Neural crest cell (in vitro differentiated cells): ENCODE measurements at regions not wholly inside any gene's neighbourhood (a gene's known extent, or its start where the extent isn't known, plus 50 kb on each side); places are given as distances from the start of the nearest gene placed in this dataset.

Source experiments
- DNase-seq: peaks from one replicate; pipeline ENCODE4 v3.0.0; 2021; ENCODE audit warnings: low read depth, mixed read lengths, low spot score
- H3K27ac Mint-ChIP-seq: one replicate; pipeline ENCODE4 v1.8.0; 2021; ENCODE audit warnings: mild to moderate bottlenecking, mixed read lengths; ENCODE audit not compliant: unreplicated experiment
- H3K27me3 Mint-ChIP-seq: 2 replicates; pipeline ENCODE4 v1.8.0; 2021; ENCODE audit warnings: low read depth, mild to moderate bottlenecking, mixed read lengths
- H3K36me3 Mint-ChIP-seq: 2 replicates; pipeline ENCODE4 v1.8.0; 2021; ENCODE audit warnings: low read depth, mild to moderate bottlenecking, mixed read lengths
- H3K4me1 Mint-ChIP-seq: 2 replicates; pipeline ENCODE4 v1.8.0; 2021; ENCODE audit warnings: mixed read lengths
- H3K4me3 Mint-ChIP-seq: one replicate; pipeline ENCODE4 v1.8.0; 2021; ENCODE audit warnings: mild to moderate bottlenecking, mixed read lengths
- H3K9me3 Mint-ChIP-seq: 2 replicates; pipeline ENCODE4 v1.8.0; 2021; ENCODE audit warnings: mixed read lengths
- CTCF ChIP-seq: fragments of 200-600 bp; sonication (generic); conservative IDR thresholded peaks from 2 replicates; pipeline ENCODE4 v1.5.0; 2021; ENCODE audit warnings: antibody characterized with exemption, mild to moderate bottlenecking

DNA sequence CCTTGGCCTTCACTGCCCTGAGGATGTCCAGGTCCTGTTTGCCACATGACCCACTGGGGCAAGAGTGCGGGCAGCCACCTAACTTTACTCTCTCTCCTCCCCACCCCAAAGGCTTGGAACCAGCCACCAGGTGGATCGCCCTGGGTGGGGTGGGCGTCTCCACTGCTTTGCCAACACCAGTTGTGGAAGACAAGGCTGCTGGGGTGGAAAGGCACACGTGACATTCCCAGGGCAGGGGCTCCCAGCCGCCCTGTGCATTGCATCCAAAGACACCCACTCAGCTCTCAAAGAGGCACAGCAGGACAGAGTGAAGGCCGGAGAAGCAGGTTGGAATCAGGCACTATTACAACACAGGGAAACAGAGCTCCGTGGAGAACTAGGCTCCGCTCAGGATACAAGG, 162.2 kb downstream of the OLFM1 start:
- TF ChIP-seq CTCF, result no peak
- DNase-seq, result no peak
- H3K27ac Mint-ChIP-seq, result no peak overlapping the region
- H3K4me3 Mint-ChIP-seq, result no peak overlapping the region
- H3K4me1 Mint-ChIP-seq, result peaks cover 7% of the 10 kb centered on the region
- peaks cover 4% of the 10 kb centered on the region for H3K27me3 Mint-ChIP-seq
- no peaks in the 10 kb centered on the region for H3K9me3 Mint-ChIP-seq
- H3K36me3 Mint-ChIP-seq, result no peaks in the 10 kb centered on the region

GRCh38 chr9:135251331-135251761, 163.9 kb downstream of the OLFM1 start:
- H3K4me3 Mint-ChIP-seq, result no peak overlapping the region
- H3K9me3 Mint-ChIP-seq, result no peaks in the 10 kb centered on the region
- DNase-seq, result no peak
- H3K27me3 Mint-ChIP-seq, result peaks cover 4% of the 10 kb centered on the region
- H3K4me1 Mint-ChIP-seq, result peaks cover 4% of the 10 kb centered on the region
- H3K36me3 Mint-ChIP-seq, result no peaks in the 10 kb centered on the region
- H3K27ac Mint-ChIP-seq, result no peak overlapping the region
- TF ChIP-seq CTCF, result no peak

DNA sequence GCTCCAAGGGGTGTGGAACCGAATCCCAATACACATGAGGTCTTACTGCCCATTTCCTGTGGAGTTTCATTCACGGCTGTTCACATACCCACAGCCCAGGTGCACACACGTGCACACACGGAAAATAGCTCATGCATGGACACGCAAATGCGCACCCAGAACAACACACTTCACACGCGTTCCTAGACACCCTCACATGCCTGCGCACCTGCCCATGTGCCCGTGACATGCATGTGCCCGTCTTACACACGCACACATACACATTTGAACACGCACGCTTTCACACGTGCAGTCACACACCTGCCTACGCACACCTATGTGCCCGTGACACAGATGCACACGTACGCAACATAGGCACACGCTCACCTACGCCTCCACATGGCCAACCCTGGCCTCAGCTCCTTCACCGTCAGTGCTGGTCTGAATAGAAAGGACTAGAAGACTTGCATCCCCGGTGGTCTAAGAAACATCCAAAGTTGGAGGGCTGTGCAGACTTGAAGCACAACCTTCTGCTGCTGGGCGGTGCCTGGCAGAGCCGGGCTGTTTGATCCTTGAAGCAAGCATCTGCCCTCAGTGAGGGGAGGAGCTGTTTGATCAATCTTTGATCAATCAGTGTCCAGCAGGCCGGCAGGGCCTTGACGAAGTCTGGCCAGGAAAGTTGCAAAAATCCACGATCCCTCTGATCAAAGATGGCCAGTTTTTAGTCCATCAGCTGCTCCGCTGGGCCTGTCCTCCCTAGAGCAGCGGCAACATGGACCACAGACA, 164.7 kb downstream of the OLFM1 start:
- DNase-seq, result no peak
- Mint-ChIP-seq H3K4me3 (no peak overlapping the region), H3K9me3 (no peaks in the 10 kb centered on the region), H3K27me3 (peaks cover 3% of the 10 kb centered on the region), H3K36me3 (no peaks in the 10 kb centered on the region), H3K27ac (peak overlapping the region; percentile 45), H3K4me1 (peaks cover 4% of the 10 kb centered on the region)
- TF ChIP-seq CTCF, result no peak

DNA sequence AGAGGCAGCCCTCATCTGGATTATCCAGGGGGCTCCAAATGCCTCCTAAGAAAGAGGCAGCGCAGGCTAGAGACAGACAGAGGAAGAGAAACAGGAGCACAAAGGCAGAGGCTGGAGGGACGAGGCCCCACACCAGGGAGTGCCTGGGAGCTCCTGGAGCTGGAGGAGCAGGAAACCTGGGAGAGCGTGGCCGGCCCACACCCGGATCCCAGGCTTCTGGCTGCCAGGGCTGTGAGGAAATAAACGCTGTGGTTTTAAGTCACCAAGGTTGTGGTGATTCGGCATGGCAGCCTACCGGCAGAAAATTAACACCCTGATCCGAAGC, 165.5 kb downstream of the OLFM1 start:
- DNase-seq, result no peak
- H3K36me3 Mint-ChIP-seq, result no peaks in the 10 kb centered on the region
- H3K4me1 Mint-ChIP-seq, result peaks cover 7% of the 10 kb centered on the region
- no peaks in the 10 kb centered on the region for H3K9me3 Mint-ChIP-seq
- TF ChIP-seq CTCF, result no peak
- H3K27ac Mint-ChIP-seq, result no peak overlapping the region
- no peak overlapping the region for H3K4me3 Mint-ChIP-seq
- H3K27me3 Mint-ChIP-seq, result peaks cover 2% of the 10 kb centered on the region

GRCh38 chr9:135253305-135254004, 166.0 kb downstream of the OLFM1 start:
- peaks cover 8% of the 10 kb centered on the region for H3K4me1 Mint-ChIP-seq
- no peak overlapping the region for H3K4me3 Mint-ChIP-seq
- no peak for DNase-seq
- no peak for TF ChIP-seq CTCF
- H3K9me3 Mint-ChIP-seq, result no peaks in the 10 kb centered on the region
- H3K27ac Mint-ChIP-seq, result no peak overlapping the region
- H3K36me3 Mint-ChIP-seq, result no peaks in the 10 kb centered on the region
- peaks cover 2% of the 10 kb centered on the region for H3K27me3 Mint-ChIP-seq
